ENCODE measurements at regions not wholly inside any gene's neighbourhood (a gene's known extent, or its start where the extent isn't known, plus 50 kb on each side); places are given as distances from the start of the nearest gene placed in this dataset.

GRCh38 chr11:106461148-106461691, 383.8 kb downstream of the AASDHPPT start:
- TF ChIP-seq ZNF639 (tag by site-specific recombination; IDR thresholded peaks at IDR 0.05), result no peak
- TF ChIP-seq HOXD13 (CRISPR knock-in tag; IDR thresholded peaks at IDR 0.05; ENCODE audit: borderline replicate concordance), result no peak
- TF ChIP-seq ZNF555 (tag by site-specific recombination; conservative IDR thresholded peaks at IDR 0.05), result no peak
- TF ChIP-seq CTCF (tag by site-specific recombination; IDR thresholded peaks at IDR 0.05), result no peak
- TF ChIP-seq ZBTB26 (tag by site-specific recombination; optimal IDR thresholded peaks at IDR 0.05), result no peak
- no peak for TF ChIP-seq ZNF701 (tag by site-specific recombination; IDR thresholded peaks at IDR 0.05)
- no peak for TF ChIP-seq ZNF426 (tag by site-specific recombination; IDR thresholded peaks at IDR 0.05)

All from HEK293 (cell line).